ENCODE measurements at regions not wholly inside any gene's neighbourhood (a gene's known extent, or its start where the extent isn't known, plus 50 kb on each side); places are given as distances from the start of the nearest gene placed in this dataset.
A peak's percentile ranks its signal among the peaks of the same experiment; 100 is the strongest.

DNA sequence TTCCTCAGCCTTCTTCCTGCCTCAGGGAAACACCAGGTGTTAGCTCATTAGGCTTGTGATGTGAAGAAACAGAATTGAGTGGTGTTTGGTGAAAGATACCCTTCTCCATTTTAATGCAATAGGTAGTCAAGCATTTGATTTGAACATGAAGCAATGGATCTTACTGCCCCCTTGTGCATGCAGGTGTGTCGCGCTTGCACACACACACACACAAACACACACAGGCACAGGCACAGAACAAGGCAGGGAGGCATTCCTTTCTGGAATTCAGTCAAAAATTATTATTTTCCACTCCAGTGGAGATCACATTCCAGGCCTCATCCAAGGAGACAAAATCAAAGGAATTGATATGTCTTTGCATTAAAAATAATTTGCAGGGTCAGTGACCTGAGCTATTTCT, 667.0 kb upstream of the MARCKS start:
- TF ChIP-seq, protein P1, sequence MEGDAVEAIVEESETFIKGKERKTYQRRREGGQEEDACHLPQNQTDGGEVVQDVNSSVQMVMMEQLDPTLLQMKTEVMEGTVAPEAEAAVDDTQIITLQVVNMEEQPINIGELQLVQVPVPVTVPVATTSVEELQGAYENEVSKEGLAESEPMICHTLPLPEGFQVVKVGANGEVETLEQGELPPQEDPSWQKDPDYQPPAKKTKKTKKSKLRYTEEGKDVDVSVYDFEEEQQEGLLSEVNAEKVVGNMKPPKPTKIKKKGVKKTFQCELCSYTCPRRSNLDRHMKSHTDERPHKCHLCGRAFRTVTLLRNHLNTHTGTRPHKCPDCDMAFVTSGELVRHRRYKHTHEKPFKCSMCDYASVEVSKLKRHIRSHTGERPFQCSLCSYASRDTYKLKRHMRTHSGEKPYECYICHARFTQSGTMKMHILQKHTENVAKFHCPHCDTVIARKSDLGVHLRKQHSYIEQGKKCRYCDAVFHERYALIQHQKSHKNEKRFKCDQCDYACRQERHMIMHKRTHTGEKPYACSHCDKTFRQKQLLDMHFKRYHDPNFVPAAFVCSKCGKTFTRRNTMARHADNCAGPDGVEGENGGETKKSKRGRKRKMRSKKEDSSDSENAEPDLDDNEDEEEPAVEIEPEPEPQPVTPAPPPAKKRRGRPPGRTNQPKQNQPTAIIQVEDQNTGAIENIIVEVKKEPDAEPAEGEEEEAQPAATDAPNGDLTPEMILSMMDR (IDR thresholded peaks at IDR 0.05; ENCODE audit: low read depth, low read length): peak; percentile 4
- no peak for TF ChIP-seq POLR2A (IDR thresholded peaks at IDR 0.05; ENCODE audit: extremely low read depth, insufficient read length)
- TF ChIP-seq, protein P2, sequence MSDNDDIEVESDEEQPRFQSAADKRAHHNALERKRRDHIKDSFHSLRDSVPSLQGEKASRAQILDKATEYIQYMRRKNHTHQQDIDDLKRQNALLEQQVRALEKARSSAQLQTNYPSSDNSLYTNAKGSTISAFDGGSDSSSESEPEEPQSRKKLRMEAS (IDR thresholded peaks at IDR 0.05; ENCODE audit: low read depth, low read length): no peak

All from NB4 (cell line).